ENCODE measurements at regions not wholly inside any gene's neighbourhood (a gene's known extent, or its start where the extent isn't known, plus 50 kb on each side); places are given as distances from the start of the nearest gene placed in this dataset.

- Mint-ChIP-seq H3K36me3 (no peaks in the 10 kb centered on the region), H3K4me3 (peak overlapping the region in 3 of 8 donors; percentile 49 to 57 (median 52)), H3K27ac (peak overlapping the region in 2 of 7 donors; percentile 18 to 20), H3K27me3 (no peaks in the 10 kb centered on the region), H3K9me3 (no peaks in the 10 kb centered on the region), H3K4me1 (peaks cover 9 to 35% (median 18%) of the 10 kb centered on the region in 4 donors)
- peaks cover 29% of the 10 kb centered on the region for H3K4me1 ChIP-seq (ENCODE audit: insufficient read depth, low read length)
- H3K36me3 ChIP-seq (ENCODE audit: insufficient read depth, low read length), result no peaks in the 10 kb centered on the region
- no peaks in the 10 kb centered on the region for H3K27me3 ChIP-seq (ENCODE audit: insufficient read depth, low read length)
- peak; percentile 32 to 58 (median 54) for DNase-seq
- no peak overlapping the region for H3K4me3 ChIP-seq (ENCODE audit: low read length in 2 of 2)
- no peak overlapping the region for H3K27ac ChIP-seq (ENCODE audit: low read depth, low read length)
- ChIA-PET POLR2A (ENCODE audit: partially characterized antibody) (interaction anchor here (1.0 to 1.5 kb wide), 3 partner anchors 11 to 15 kb away, joined by 3 to 10 read pairs (median 5); no protein-coding TSS in a partner anchor), CTCF (ENCODE audit: partially characterized antibody) (interaction anchor here (1.1 to 1.7 kb wide), 7 partner anchors 11 to 803 kb away, joined by 3 to 10 read pairs (median 6); no protein-coding TSS in a partner anchor)
- intact Hi-C loops (cut with micrococcal nuclease), result loop anchor here (1.0 to 5.0 kb wide), 2 partner anchors 389 to 787 kb away; partner anchors contain the start of gene RAP2C
- H3K9me3 ChIP-seq (ENCODE audit: control insufficient read depth in 1 of 2, low read length in 2 of 2), result no peaks in the 10 kb centered on the region
Measured at GRCh38 chrX:131827935-131828334, 195.2 kb upstream of the STK26 start.

DNA sequence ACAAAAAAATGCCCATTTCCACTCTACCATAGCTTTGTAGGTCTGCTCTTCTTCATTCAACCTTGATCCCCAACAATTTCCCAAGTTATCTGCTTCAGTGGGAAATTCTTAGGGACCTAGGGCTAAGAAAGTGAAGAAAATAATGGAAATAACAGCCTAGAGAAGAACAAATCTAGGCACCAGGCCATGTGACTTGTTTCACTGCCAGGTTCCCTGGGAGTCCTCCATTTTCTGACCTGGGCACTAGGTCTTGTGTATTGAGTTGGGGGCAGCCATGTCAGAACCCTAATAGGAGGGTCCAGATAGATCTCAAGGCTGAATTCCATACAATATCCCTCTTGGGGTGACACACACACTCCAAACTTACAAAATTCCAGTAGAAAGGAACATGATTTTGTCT lies 194.6 kb upstream of the STK26 start:
- H3K27ac ChIP-seq (ENCODE audit: low read depth, low read length), result no peak overlapping the region
- intact Hi-C loops (cut with micrococcal nuclease), result loop anchor here (1.0 to 5.0 kb wide), 2 partner anchors 389 to 787 kb away; partner anchors contain the start of gene RAP2C
- no peak overlapping the region for H3K4me3 ChIP-seq (ENCODE audit: low read length in 2 of 2)

GRCh38 chrX:131830400-131831184 lies 192.5 kb upstream of the STK26 start:
- ChIA-PET CTCF (ENCODE audit: partially characterized antibody) (no interaction called here), POLR2A (ENCODE audit: partially characterized antibody) (interaction anchor here (1.6 kb wide), 1 partner anchor 17 kb away, joined by 5 read pairs; no protein-coding TSS in a partner anchor)
- H3K36me3 Mint-ChIP-seq, result no peaks in the 10 kb centered on the region
- Histone ChIP-seq H3K27ac (ENCODE audit: low read depth, low read length) (no peak overlapping the region), H3K9me3 (ENCODE audit: control insufficient read depth in 1 of 2, low read length in 2 of 2) (no peaks in the 10 kb centered on the region), H3K4me1 (ENCODE audit: insufficient read depth, low read length) (peaks cover 29% of the 10 kb centered on the region), H3K36me3 (ENCODE audit: insufficient read depth, low read length) (no peaks in the 10 kb centered on the region), H3K27me3 (ENCODE audit: insufficient read depth, low read length) (no peaks in the 10 kb centered on the region), H3K4me3 (ENCODE audit: low read length in 2 of 2) (peak overlapping the region in 1 of 2 donors; percentile 5)
- intact Hi-C loops (cut with micrococcal nuclease), result loop anchor here (1.0 kb wide), 1 partner anchor 13 kb away; no protein-coding TSS in a partner anchor
- peak; percentile 48 to 76 (median 65) for DNase-seq
- peak overlapping the region; percentile 20 to 88 (median 42) for H3K27ac Mint-ChIP-seq
- H3K9me3 Mint-ChIP-seq, result no peaks in the 10 kb centered on the region
- H3K27me3 Mint-ChIP-seq, result no peaks in the 10 kb centered on the region
- H3K4me1 Mint-ChIP-seq, result peaks cover 8 to 35% (median 17%) of the 10 kb centered on the region in 4 donors
- peak overlapping the region in 7 of 8 donors; percentile 1 to 79 (median 54) for H3K4me3 Mint-ChIP-seq

More for the DNA sequence above, 194.6 kb upstream of the STK26 start:
- Histone ChIP-seq H3K27me3 (ENCODE audit: insufficient read depth, low read length) (no peaks in the 10 kb centered on the region), H3K9me3 (ENCODE audit: control insufficient read depth in 1 of 2, low read length in 2 of 2) (no peaks in the 10 kb centered on the region), H3K4me1 (ENCODE audit: insufficient read depth, low read length) (peaks cover 29% of the 10 kb centered on the region), H3K36me3 (ENCODE audit: insufficient read depth, low read length) (no peaks in the 10 kb centered on the region)
- Mint-ChIP-seq H3K27ac (no peak overlapping the region), H3K27me3 (no peaks in the 10 kb centered on the region), H3K36me3 (no peaks in the 10 kb centered on the region), H3K4me1 (peaks cover 8 to 35% (median 17%) of the 10 kb centered on the region in 4 donors), H3K9me3 (no peaks in the 10 kb centered on the region), H3K4me3 (peak overlapping the region in 1 of 8 donors; percentile 46)
- POLR2A ChIA-PET (ENCODE audit: partially characterized antibody), result interaction anchor here (1.0 to 1.5 kb wide), 3 partner anchors 12 to 15 kb away, joined by 3 to 10 read pairs (median 5); no protein-coding TSS in a partner anchor
- no peak for DNase-seq
- CTCF ChIA-PET (ENCODE audit: partially characterized antibody), result interaction anchor here (1.1 to 1.7 kb wide), 7 partner anchors 11 to 802 kb away, joined by 3 to 10 read pairs (median 6); no protein-coding TSS in a partner anchor

DNA sequence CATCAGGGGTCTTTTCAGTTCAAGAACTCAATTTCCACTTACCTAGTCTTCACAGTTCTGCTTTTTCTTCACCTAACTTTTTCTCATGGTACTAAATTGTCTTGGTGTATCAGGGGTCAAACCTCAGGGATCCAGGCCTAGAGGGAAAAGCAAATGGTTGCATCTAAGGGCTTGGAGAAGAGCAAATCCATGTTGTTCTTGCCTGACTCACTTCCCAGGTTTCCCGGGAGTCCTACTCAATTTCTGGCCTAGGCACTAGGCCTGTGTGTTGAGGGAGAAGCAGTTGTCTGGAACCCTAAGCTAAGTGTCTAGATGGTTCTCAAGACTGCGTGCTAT lies 191.9 kb upstream of the STK26 start:
- ChIA-PET CTCF (ENCODE audit: partially characterized antibody) (no interaction called here), POLR2A (ENCODE audit: partially characterized antibody) (interaction anchor here (1.6 kb wide), 1 partner anchor 18 kb away, joined by 5 read pairs; no protein-coding TSS in a partner anchor)
- intact Hi-C loops (cut with micrococcal nuclease), result loop anchor here (1.0 kb wide), 1 partner anchor 14 kb away; no protein-coding TSS in a partner anchor
- no peak for DNase-seq
- Histone ChIP-seq H3K36me3 (ENCODE audit: insufficient read depth, low read length) (no peaks in the 10 kb centered on the region), H3K27me3 (ENCODE audit: insufficient read depth, low read length) (no peaks in the 10 kb centered on the region), H3K27ac (ENCODE audit: low read depth, low read length) (no peak overlapping the region), H3K9me3 (ENCODE audit: control insufficient read depth in 1 of 2, low read length in 2 of 2) (no peaks in the 10 kb centered on the region), H3K4me1 (ENCODE audit: insufficient read depth, low read length) (peaks cover 29% of the 10 kb centered on the region), H3K4me3 (ENCODE audit: low read length in 2 of 2) (peak overlapping the region in 1 of 2 donors; percentile 5)
- H3K27ac Mint-ChIP-seq, result peak overlapping the region in 6 of 7 donors; percentile 39 to 88 (median 60)
- no peaks in the 10 kb centered on the region for H3K36me3 Mint-ChIP-seq
- H3K27me3 Mint-ChIP-seq, result no peaks in the 10 kb centered on the region
- peaks cover 8 to 35% (median 17%) of the 10 kb centered on the region in 4 donors for H3K4me1 Mint-ChIP-seq
- H3K4me3 Mint-ChIP-seq, result peak overlapping the region in 7 of 8 donors; percentile 1 to 79 (median 54)
- no peaks in the 10 kb centered on the region for H3K9me3 Mint-ChIP-seq

DNA sequence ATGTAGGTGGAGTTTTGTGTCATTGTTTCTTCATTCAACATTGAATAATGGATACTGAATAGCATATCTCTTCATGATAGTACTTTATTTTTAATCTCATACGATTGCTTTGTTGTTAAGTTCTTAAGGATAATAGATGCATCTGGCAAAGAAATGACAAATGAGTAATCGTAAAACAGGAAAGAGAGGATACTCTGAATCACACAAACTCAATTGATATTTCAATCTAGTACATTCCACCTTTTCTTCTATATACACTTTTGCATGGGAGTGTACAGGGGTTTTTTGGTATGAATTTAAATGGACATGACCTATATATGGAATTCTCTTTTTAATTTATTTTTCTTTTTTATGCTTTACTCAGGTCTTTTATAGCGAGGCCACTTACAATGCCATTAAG lies 186.9 kb upstream of the STK26 start:
- H3K27me3 ChIP-seq (ENCODE audit: insufficient read depth, low read length), result no peaks in the 10 kb centered on the region

GRCh38 chrX:131837325-131837724 lies 185.8 kb upstream of the STK26 start:
- DNase-seq, result no peak

More for the DNA sequence above, 186.9 kb upstream of the STK26 start:
- Mint-ChIP-seq H3K9me3 (no peaks in the 10 kb centered on the region), H3K27ac (no peak overlapping the region), H3K4me1 (peaks cover under 1 to 10% (median 5%) of the 10 kb centered on the region in 4 donors), H3K4me3 (no peak overlapping the region), H3K36me3 (no peaks in the 10 kb centered on the region), H3K27me3 (no peaks in the 10 kb centered on the region)
- peaks cover 7% of the 10 kb centered on the region for H3K4me1 ChIP-seq (ENCODE audit: insufficient read depth, low read length)
- CTCF ChIA-PET (ENCODE audit: partially characterized antibody), result no interaction called here
- no peak for DNase-seq
- no peak overlapping the region for H3K4me3 ChIP-seq (ENCODE audit: low read length in 2 of 2)
- intact Hi-C loops (cut with micrococcal nuclease), result no loop called here
- no peak overlapping the region for H3K27ac ChIP-seq (ENCODE audit: low read depth, low read length)
- no peaks in the 10 kb centered on the region for H3K36me3 ChIP-seq (ENCODE audit: insufficient read depth, low read length)
- H3K9me3 ChIP-seq (ENCODE audit: control insufficient read depth in 1 of 2, low read length in 2 of 2), result no peaks in the 10 kb centered on the region
- POLR2A ChIA-PET (ENCODE audit: partially characterized antibody), result no interaction called here

More at GRCh38 chrX:131837325-131837724, 185.8 kb upstream of the STK26 start:
- H3K27me3 Mint-ChIP-seq, result no peaks in the 10 kb centered on the region
- Histone ChIP-seq H3K9me3 (ENCODE audit: control insufficient read depth in 1 of 2, low read length in 2 of 2) (no peaks in the 10 kb centered on the region), H3K36me3 (ENCODE audit: insufficient read depth, low read length) (no peaks in the 10 kb centered on the region), H3K4me3 (ENCODE audit: low read length in 2 of 2) (no peak overlapping the region), H3K27ac (ENCODE audit: low read depth, low read length) (no peak overlapping the region), H3K27me3 (ENCODE audit: insufficient read depth, low read length) (no peaks in the 10 kb centered on the region), H3K4me1 (ENCODE audit: insufficient read depth, low read length) (no peaks in the 10 kb centered on the region)
- H3K27ac Mint-ChIP-seq, result no peak overlapping the region
- intact Hi-C loops (cut with micrococcal nuclease), result no loop called here
- POLR2A ChIA-PET (ENCODE audit: partially characterized antibody), result no interaction called here
- CTCF ChIA-PET (ENCODE audit: partially characterized antibody), result no interaction called here
- peaks cover 0 to 8% (median 5%) of the 10 kb centered on the region in 4 donors for H3K4me1 Mint-ChIP-seq
- H3K4me3 Mint-ChIP-seq, result no peak overlapping the region
- H3K36me3 Mint-ChIP-seq, result no peaks in the 10 kb centered on the region
- H3K9me3 Mint-ChIP-seq, result no peaks in the 10 kb centered on the region

Data from CD4-positive, alpha-beta memory T cell (primary cell).